IMR-90 (cell line): ENCODE measurements at regions not wholly inside any gene's neighbourhood (a gene's known extent, or its start where the extent isn't known, plus 50 kb on each side); places are given as distances from the start of the nearest gene placed in this dataset.

ENCODE experiments used
- ATAC-seq: fragments of 200-7000 bp; cut with Tn5 transposase; 2 replicates; pipeline ENCODE4 v1.9.1; 2020; ENCODE audit warnings: low read depth, mild to moderate bottlenecking, moderate library complexity
- BruUV-seq: library from RNA; stranded (reverse); fragments of 400-500 nt; replicated peaks from 2 replicates; lab custom pipeline; 2021; lab: Mats Ljungman, UMichigan
- CTCF ChIA-PET: fragments of 300-600 bp; formaldehyde crosslinking; extraction: SDS; loops from one replicate; lab custom pipeline; 2021; ENCODE audit warnings: antibody characterized with exemption; lab: Yijun Ruan, JAX
- POLR2A ChIA-PET: fragments of 300-600 bp; sonication (Branson Sonifier 250); formaldehyde crosslinking; loops from one replicate; lab custom pipeline; 2022; ENCODE audit warnings: antibody characterized with exemption; ENCODE audit not compliant: unreplicated experiment; lab: Charles Lee
- DNase-seq: peaks from one replicate; pipeline ENCODE4 v3.0.0; 2013
- H2AFZ ChIP-seq: replicated peaks from 2 replicates; pipeline ENCODE3; 2013; ENCODE audit warnings: low read length, mild to moderate bottlenecking; ENCODE audit not compliant: poor library complexity
- H2AK5ac ChIP-seq: 2 replicates; pipeline ENCODE4 v1.6.1; 2013; ENCODE audit warnings: low read depth, low read length, inconsistent platforms
- H2AK9ac ChIP-seq: replicated peaks from 2 replicates; pipeline ENCODE3; 2013; ENCODE audit warnings: mild to moderate bottlenecking, low read depth, low read length, moderate library complexity; ENCODE audit not compliant: poor library complexity
- H2BK120ac ChIP-seq: 2 replicates; pipeline ENCODE4 v1.6.1; 2013; ENCODE audit warnings: low read depth, low read length, inconsistent platforms
- H2BK15ac ChIP-seq: 3 replicates; pipeline ENCODE4 v1.6.1; 2013; ENCODE audit warnings: low read depth, low read length, inconsistent platforms
- H2BK20ac ChIP-seq: 2 replicates; pipeline ENCODE4 v1.6.1; 2013; ENCODE audit warnings: low read depth, mild to moderate bottlenecking, inconsistent platforms, low read length, moderate library complexity
- H2BK5ac ChIP-seq: 2 replicates; pipeline ENCODE4 v1.6.1; 2013; ENCODE audit warnings: mild to moderate bottlenecking, low read depth, low read length, inconsistent platforms; ENCODE audit not compliant: poor library complexity, severe bottlenecking
- H3K14ac ChIP-seq: replicated peaks from 2 replicates; pipeline ENCODE4 v1.6.1; 2013; ENCODE audit warnings: low read depth, low read length, inconsistent platforms
- H3K18ac ChIP-seq: 2 replicates; pipeline ENCODE4 v1.6.1; 2013; ENCODE audit warnings: low read depth, low read length, control low read depth
- H3K23ac ChIP-seq: 2 replicates; pipeline ENCODE4 v1.6.1; 2013; ENCODE audit warnings: low read depth, low read length, inconsistent platforms
- H3K27ac ChIP-seq: 2 replicates; pipeline ENCODE4 v1.5.1; 2013; ENCODE audit warnings: mild to moderate bottlenecking, control low read depth, low read length; ENCODE audit not compliant: insufficient read depth
- H3K27me3 ChIP-seq: 2 replicates; pipeline ENCODE4 v1.6.1; 2013; ENCODE audit warnings: low read length; ENCODE audit not compliant: control insufficient read depth, insufficient read depth
- H3K36me3 ChIP-seq: 2 replicates; pipeline ENCODE4 v1.6.1; 2013; ENCODE audit warnings: low read length, mixed read lengths; ENCODE audit not compliant: control insufficient read depth, insufficient read depth
- H3K4ac ChIP-seq: 2 replicates; pipeline ENCODE4 v1.6.1; 2013; ENCODE audit warnings: low read depth, low read length, inconsistent platforms
- H3K4me1 ChIP-seq: 2 replicates; pipeline ENCODE4 v1.6.1; 2013; ENCODE audit warnings: low read length, mixed read lengths; ENCODE audit not compliant: control insufficient read depth, insufficient read depth
- H3K4me2 ChIP-seq: 2 replicates; pipeline ENCODE4 v1.6.1; 2013; ENCODE audit warnings: low read depth, mild to moderate bottlenecking, control low read depth, low read length, moderate library complexity
- H3K4me3 ChIP-seq: 2 replicates; pipeline ENCODE4 v1.5.1; 2013; ENCODE audit warnings: low read depth, mild to moderate bottlenecking, control low read depth, low read length, moderate library complexity; ENCODE audit not compliant: insufficient read depth
- H3K56ac ChIP-seq: 2 replicates; pipeline ENCODE4 v1.6.1; 2013; ENCODE audit warnings: low read length, inconsistent platforms; ENCODE audit not compliant: insufficient read depth; ENCODE audit errors: extremely low read depth
- H3K79me1 ChIP-seq, 2 experiments: 2 replicates each; pipeline ENCODE4 v1.6.1; 2013; ENCODE audit warnings: low read length in 2 of 2, inconsistent platforms in 1 of 2, low read depth in 1 of 2
- H3K9ac ChIP-seq: 2 replicates; pipeline ENCODE4 v1.6.1; 2013; ENCODE audit warnings: low read depth, low read length, control low read depth
- H3K9me1 ChIP-seq: 2 replicates; pipeline ENCODE4 v1.6.1; 2013; ENCODE audit warnings: low read length, inconsistent platforms; ENCODE audit not compliant: insufficient read depth
- H3K9me3 ChIP-seq: 2 replicates; pipeline ENCODE4 v1.6.1; 2013; ENCODE audit warnings: low read length; ENCODE audit not compliant: control insufficient read depth, insufficient read depth
- H4K20me1 ChIP-seq: 2 replicates; pipeline ENCODE4 v1.6.1; 2013; ENCODE audit warnings: low read length, inconsistent platforms; ENCODE audit not compliant: insufficient read depth
- H4K5ac ChIP-seq: 2 replicates; pipeline ENCODE4 v1.6.1; 2013; ENCODE audit warnings: mild to moderate bottlenecking, low read depth, low read length, control low read depth
- H4K8ac ChIP-seq, 2 experiments: 2 replicates each; pipeline ENCODE4 v1.6.1; 2013; ENCODE audit warnings: low read depth in 2 of 2, low read length in 2 of 2, control low read depth in 1 of 2, inconsistent platforms in 1 of 2
- H4K91ac ChIP-seq: 2 replicates; pipeline ENCODE4 v1.6.1; 2013; ENCODE audit warnings: low read depth, low read length, inconsistent platforms; ENCODE audit not compliant: insufficient read depth
- CHD1 ChIP-seq: IDR thresholded peaks from 2 replicates; pipeline ENCODE4 v1.6.1; 2012; ENCODE audit warnings: low read depth, low read length, improper control_type of control experiment
- MAFK ChIP-seq: IDR thresholded peaks from 2 replicates; pipeline ENCODE4 v1.6.1; 2012; ENCODE audit warnings: low read depth, low read length, improper control_type of control experiment
- WGBS, 2 experiments: methylation state at CpG; one replicate each; pipeline versions ENCODE4 v1.1.5 to v1.1.7; 2013; ENCODE audit warnings: missing lambda C conversion rate in 2 of 2; ENCODE audit not compliant: insufficient read length in 1 of 2; ENCODE audit errors: extremely low coverage in 2 of 2; 5-methylcytosine and 5-hydroxymethylcytosine counted together
- dilution Hi-C: fragments of 300-500 bp; cut with HindIII; formaldehyde crosslinking; loops from one replicate; pipeline ENCODE4 v1.14.3; 2018; ENCODE audit warnings: low sequenced_read_pairs; ENCODE audit not compliant: unreplicated experiment
- in situ Hi-C: fragments of 300-500 bp; cut with MboI; formaldehyde crosslinking; loops from 3 replicates; pipeline ENCODE4 v1.14.3; 2019; ENCODE audit warnings: low sequenced_read_pairs, inconsistent platforms, mixed read lengths
- intact Hi-C: fragments of 100-400 bp; cut with micrococcal nuclease; formaldehyde crosslinking; loops from 2 replicates; pipeline ENCODE4 v1.10.0; 2022

DNA sequence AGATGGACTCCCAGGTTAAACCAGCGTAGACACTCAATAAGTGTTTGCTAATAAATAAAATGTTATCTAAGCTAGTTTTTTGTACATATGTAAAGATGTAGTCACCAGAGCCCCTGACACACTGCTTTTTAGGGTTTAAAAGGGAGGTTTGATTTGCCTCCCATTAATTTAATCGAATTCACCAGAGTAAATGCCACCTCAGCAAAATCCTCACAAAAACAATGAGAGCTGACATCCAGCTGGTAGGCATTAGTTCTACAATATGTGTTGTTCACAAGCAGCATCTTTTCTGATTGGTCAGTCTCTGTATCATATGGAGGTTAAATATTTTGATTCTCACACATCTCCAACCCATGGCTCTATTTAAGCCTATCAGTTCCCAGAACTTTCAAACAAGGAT lies 382.6 kb downstream of the CENPC start:
- H3K4ac ChIP-seq, result no peak overlapping the region
- H3K36me3 ChIP-seq, result no peaks in the 10 kb centered on the region
- no peak overlapping the region for H2AFZ ChIP-seq
- no TSS peak for BruUV-seq
- H2BK15ac ChIP-seq, result no peak overlapping the region
- no peak for TF ChIP-seq CHD1
- TF ChIP-seq MAFK, result peak; percentile 93
- H2BK120ac ChIP-seq, result no peak overlapping the region
- CTCF ChIA-PET, result no interaction called here
- H3K56ac ChIP-seq, result no peak overlapping the region
- H2AK5ac ChIP-seq, result no peak overlapping the region
- POLR2A ChIA-PET, result no interaction called here
- H3K18ac ChIP-seq, result no peak overlapping the region
- H4K91ac ChIP-seq, result no peak overlapping the region
- H3K4me3 ChIP-seq, result no peak overlapping the region
- no peak overlapping the region for H4K8ac ChIP-seq
- no peak overlapping the region for H3K27ac ChIP-seq
- H4K20me1 ChIP-seq, result no peaks in the 10 kb centered on the region
- H3K14ac ChIP-seq, result no peak overlapping the region
- H3K79me1 ChIP-seq, result no peaks in the 10 kb centered on the region
- DNase-seq (no peak), ATAC-seq (no peak)
- H4K5ac ChIP-seq, result no peak overlapping the region
- no peaks in the 10 kb centered on the region for H3K9me1 ChIP-seq
- H3K9me3 ChIP-seq, result peaks cover 4% of the 10 kb centered on the region; the same call in 1 of the 2 replicates
- no CpG with 5 or more reads among the region's 2 CpGs for WGBS, 2 experiments
- no peak overlapping the region for H3K4me2 ChIP-seq
- H3K4me1 ChIP-seq, result no peaks in the 10 kb centered on the region
- in situ Hi-C loops, result no loop called here
- no peak overlapping the region for H2BK20ac ChIP-seq
- dilution Hi-C loops, result no loop called here
- no peak overlapping the region for H3K23ac ChIP-seq
- H2AK9ac ChIP-seq, result no peak overlapping the region
- no peak overlapping the region for H3K9ac ChIP-seq
- H2BK5ac ChIP-seq, result no peak overlapping the region
- no peaks in the 10 kb centered on the region for H3K27me3 ChIP-seq
- intact Hi-C loops, result no loop called here
